Parathyroid adenoma (tissue), 2 donors: ENCODE measurements at regions not wholly inside any gene's neighbourhood (a gene's known extent, or its start where the extent isn't known, plus 50 kb on each side); places are given as distances from the start of the nearest gene placed in this dataset.

Experiments used
- H2AFZ ChIP-seq: fragments of 300-600 bp; sonication (generic); one replicate; pipeline ENCODE4 v1.7.0; 2017; ENCODE audit warnings: antibody characterized with exemption, mild to moderate bottlenecking
- H3K27ac ChIP-seq: fragments of 300-600 bp; sonication (generic); one replicate; pipeline ENCODE4 v1.7.0; 2017
- H3K27me3 ChIP-seq: fragments of 300-600 bp; sonication (generic); one replicate; pipeline ENCODE4 v1.7.0; 2017; ENCODE audit warnings: low read length; ENCODE audit not compliant: control insufficient read depth, insufficient read depth
- H3K36me3 ChIP-seq: fragments of 300-600 bp; sonication (generic); one replicate; pipeline ENCODE4 v1.7.0; 2017; ENCODE audit warnings: low read length; ENCODE audit not compliant: control insufficient read depth, insufficient read depth
- H3K4me1 ChIP-seq: fragments of 300-600 bp; sonication (generic); one replicate; pipeline ENCODE4 v1.7.0; 2017; ENCODE audit warnings: control low read depth
- H3K4me2 ChIP-seq: fragments of 300-600 bp; sonication (generic); one replicate; pipeline ENCODE4 v1.7.0; 2017; ENCODE audit warnings: low read length
- H3K4me3 ChIP-seq: fragments of 300-600 bp; sonication (generic); one replicate; pipeline ENCODE4 v1.7.0; 2017; ENCODE audit warnings: low read depth, low read length
- H3K79me2 ChIP-seq: fragments of 300-600 bp; sonication (generic); one replicate; pipeline ENCODE4 v1.7.0; 2017; ENCODE audit warnings: control low read depth
- H3K9ac ChIP-seq: fragments of 300-600 bp; sonication (generic); one replicate; pipeline ENCODE4 v1.7.0; 2017; ENCODE audit warnings: mild to moderate bottlenecking
- H3K9me3 ChIP-seq: fragments of 300-600 bp; sonication (generic); one replicate; pipeline ENCODE4 v1.7.0; 2017; ENCODE audit warnings: low read length; ENCODE audit not compliant: control insufficient read depth
- CTCF ChIP-seq: fragments of 300-600 bp; sonication (generic); IDR thresholded peaks from one replicate; pipeline ENCODE4 v1.7.0; 2017; ENCODE audit warnings: antibody characterized with exemption, mild to moderate bottlenecking
- donor health status: primary hyperparathyroidism.

GRCh38 chr11:97745515-97746050, 1275.2 kb upstream of the CNTN5 start:
- Histone ChIP-seq H3K36me3 (no peaks in the 10 kb centered on the region), H3K9ac (no peak overlapping the region), H3K4me1 (no peaks in the 10 kb centered on the region), H2AFZ (no peak overlapping the region), H3K27ac (no peak overlapping the region), H3K27me3 (no peaks in the 10 kb centered on the region), H3K79me2 (no peaks in the 10 kb centered on the region), H3K4me3 (no peak overlapping the region), H3K9me3 (no peaks in the 10 kb centered on the region), H3K4me2 (no peak overlapping the region)
- TF ChIP-seq CTCF = no peak

GRCh38 chr11:97746818-97747217, 1273.9 kb upstream of the CNTN5 start:
- TF ChIP-seq CTCF = no peak
- Histone ChIP-seq H3K79me2 (no peaks in the 10 kb centered on the region), H2AFZ (no peak overlapping the region), H3K4me3 (no peak overlapping the region), H3K4me2 (no peak overlapping the region), H3K9ac (no peak overlapping the region), H3K9me3 (no peaks in the 10 kb centered on the region), H3K4me1 (no peaks in the 10 kb centered on the region), H3K27ac (no peak overlapping the region), H3K27me3 (no peaks in the 10 kb centered on the region), H3K36me3 (no peaks in the 10 kb centered on the region)

- Histone ChIP-seq H3K9ac (no peak overlapping the region), H2AFZ (no peak overlapping the region), H3K79me2 (no peaks in the 10 kb centered on the region), H3K4me3 (no peak overlapping the region), H3K27me3 (no peaks in the 10 kb centered on the region), H3K9me3 (no peaks in the 10 kb centered on the region), H3K27ac (no peak overlapping the region), H3K4me1 (no peaks in the 10 kb centered on the region), H3K36me3 (no peaks in the 10 kb centered on the region), H3K4me2 (no peak overlapping the region)
- no peak for TF ChIP-seq CTCF
These were observed 1269.3 kb upstream of the CNTN5 start for GRCh38 chr11:97751405-97751804.

GRCh38 chr11:97751952-97752351, 1268.8 kb upstream of the CNTN5 start:
- H3K4me3 ChIP-seq = no peak overlapping the region
- H3K4me1 ChIP-seq = no peaks in the 10 kb centered on the region

More at GRCh38 chr11:97751952-97752351, 1268.8 kb upstream of the CNTN5 start:
- H2AFZ ChIP-seq = no peak overlapping the region
- TF ChIP-seq CTCF = no peak
- no peaks in the 10 kb centered on the region for H3K27me3 ChIP-seq
- H3K79me2 ChIP-seq = no peaks in the 10 kb centered on the region
- H3K27ac ChIP-seq = no peak overlapping the region
- H3K4me2 ChIP-seq = no peak overlapping the region
- H3K9me3 ChIP-seq = no peaks in the 10 kb centered on the region
- H3K9ac ChIP-seq = no peak overlapping the region
- H3K36me3 ChIP-seq = no peaks in the 10 kb centered on the region
